ENCODE measurements at regions not wholly inside any gene's neighbourhood (a gene's known extent, or its start where the extent isn't known, plus 50 kb on each side); places are given as distances from the start of the nearest gene placed in this dataset.

GRCh38 chr7:136501151-136501550 lies 367.3 kb upstream of the CHRM2 start:
- Histone ChIP-seq H3K4ac (replicated peaks; ENCODE audit: insufficient read length, low read depth, low read length) (no peak overlapping the region), H3K27ac (ENCODE audit: low read depth, low read length) (no peak overlapping the region), H4K91ac (replicated peaks; ENCODE audit: insufficient read length, low read length) (no peak overlapping the region), H3K9ac (replicated peaks in 1 of 4; ENCODE audit: extremely low read depth in 1 of 4, low read depth in 3 of 4, low read length in 3 of 4) (no peak overlapping the region), H3K27me3 (replicated peaks in 1 of 4; ENCODE audit: control insufficient read depth in 3 of 4, extremely low read depth in 1 of 4, insufficient read depth in 3 of 4, low read length in 3 of 4) (no peaks in the 10 kb centered on the region), H3K79me2 (ENCODE audit: control insufficient read depth in 1 of 2, insufficient read depth in 2 of 2, low read length in 2 of 2) (no peaks in the 10 kb centered on the region), H3K4me3 (ENCODE audit: extremely low read depth in 1 of 4, insufficient read depth in 2 of 4, low read depth in 3 of 4, low read length in 4 of 4) (no peak overlapping the region), H4K8ac (ENCODE audit: extremely low read depth, insufficient read depth, low read length) (no peak overlapping the region), H2BK20ac (ENCODE audit: low read length) (no peak overlapping the region), H2BK120ac (replicated peaks; ENCODE audit: low read depth, low read length) (no peak overlapping the region), H4K5ac (ENCODE audit: insufficient read length, low read depth, low read length) (no peak overlapping the region), H3K56ac (replicated peaks; ENCODE audit: insufficient read length, low read depth, low read length) (no peak overlapping the region), H2BK15ac (ENCODE audit: low read length) (no peak overlapping the region), H3K4me1 (replicated peaks in 1 of 4; ENCODE audit: control insufficient read depth in 3 of 4, insufficient read depth in 4 of 4, low read length in 3 of 4) (peaks cover 0 to 3% (median 0%) of the 10 kb centered on the region in 4 experiments; a peak in 1 of 7 replicates), H3K18ac (ENCODE audit: extremely low read depth, low read length) (no peak overlapping the region), H2AK5ac (ENCODE audit: low read depth, low read length) (no peak overlapping the region), H3K14ac (ENCODE audit: insufficient read length) (no peak overlapping the region), H3K4me2 (ENCODE audit: insufficient read depth in 1 of 2, low read depth in 2 of 2, low read length in 2 of 2) (no peak overlapping the region), H3K36me3 (ENCODE audit: control insufficient read depth in 2 of 4, insufficient read depth in 4 of 4, low read length in 3 of 4) (no peaks in the 10 kb centered on the region), H2BK12ac (ENCODE audit: low read depth, low read length) (no peak overlapping the region), H3K9me3 (ENCODE audit: insufficient read depth in 2 of 2, low read depth in 1 of 2, low read length in 1 of 2) (no peaks in the 10 kb centered on the region), H2AFZ (ENCODE audit: low read length) (no peak overlapping the region), H2BK5ac (ENCODE audit: low read depth, low read length) (no peak overlapping the region), H3K79me1 (ENCODE audit: low read depth, low read length) (no peaks in the 10 kb centered on the region), H3K23me2 (ENCODE audit: low read depth, low read length) (0 out of 2 replicates have a peak, but pooled peaks cover 1% of the 10 kb centered on the region), H3K23ac (ENCODE audit: insufficient read length) (no peak overlapping the region), H4K20me1 (replicated peaks in 1 of 2; ENCODE audit: control insufficient read depth in 1 of 2, insufficient read depth in 2 of 2, low read length in 2 of 2) (no peaks in the 10 kb centered on the region)
- FAIRE-seq = no peak
- CTCF ChIA-PET (ENCODE audit: partially characterized antibody) = interaction anchor here (0.6 kb wide), 1 partner anchor 95 kb away, joined by 3 read pairs; no protein-coding TSS in a partner anchor
- no peak for TF ChIP-seq YY1 (IDR thresholded peaks at IDR 0.05; ENCODE audit: low read depth, low read length)
- TF ChIP-seq ZNF274 (IDR thresholded peaks at IDR 0.05; ENCODE audit: borderline replicate concordance, extremely low read depth, low read length) = no peak
- no peak for TF ChIP-seq CBX5 (IDR thresholded peaks at IDR 0.05; ENCODE audit: low read depth, low read length)
- TF ChIP-seq GTF2F1 (IDR thresholded peaks at IDR 0.05; ENCODE audit: borderline replicate concordance, low read depth, low read length) = no peak
- no peak for TF ChIP-seq POLR2AphosphoS5 (IDR thresholded peaks at IDR 0.05; ENCODE audit: low read depth, low read length)
- TF ChIP-seq BACH1 (IDR thresholded peaks at IDR 0.05; ENCODE audit: low read length) = no peak
- TF ChIP-seq SIN3A (conservative IDR thresholded peaks at IDR 0.05 in 1 of 2, IDR thresholded peaks at IDR 0.05 in 1 of 2; ENCODE audit: low read depth in 1 of 2, low read length in 2 of 2) = no peak
- no peak for TF ChIP-seq RAD21 (IDR thresholded peaks at IDR 0.05 in 1 of 2, conservative IDR thresholded peaks at IDR 0.05 in 1 of 2; ENCODE audit: low read depth in 2 of 2, low read length in 2 of 2)
- TF ChIP-seq MAX (IDR thresholded peaks at IDR 0.05) = no peak
- no peak for TF ChIP-seq CTBP2 (IDR thresholded peaks at IDR 0.05; ENCODE audit: borderline replicate concordance, insufficient read depth, insufficient read length, low read length)
- TF ChIP-seq SP2 (IDR thresholded peaks at IDR 0.05; ENCODE audit: low read length) = no peak
- TF ChIP-seq KDM5A (IDR thresholded peaks at IDR 0.05; ENCODE audit: low read length) = no peak
- POLR2A ChIA-PET (ENCODE audit: partially characterized antibody) = no interaction called here
- DNase-seq (ENCODE audit: low read depth in 1 of 2, low spot score in 2 of 2) = no peak
- 94% methylated on average over 3 of the region's 3 CpGs; no CpG with 5 or more reads in 1 of the 2 experiments for WGBS, 2 experiments (ENCODE audit: extremely low coverage in 1 of 2, insufficient coverage in 1 of 2, insufficient read length in 1 of 2, insufficient replicate concordance in 2 of 2, low coverage in 1 of 2, low lambda C conversion rate in 2 of 2, missing lambda C conversion rate in 1 of 2)
